ELR (cell line): ENCODE measurements at regions not wholly inside any gene's neighbourhood (a gene's known extent, or its start where the extent isn't known, plus 50 kb on each side); places are given as distances from the start of the nearest gene placed in this dataset.

ENCODE experiments used
- DNase-seq: peaks from one replicate; pipeline ENCODE4 v3.0.0-alpha.2; 2015; ENCODE audit warnings: low read depth

- no peak for DNase-seq
Observed at GRCh38 chr18:29077344-29077743, 900.4 kb upstream of the CDH2 start.

GRCh38 chr18:29076645-29077044 lies 899.7 kb upstream of the CDH2 start:
- no peak for DNase-seq

- no peak for DNase-seq
Observed at GRCh38 chr18:29074147-29074546, 897.2 kb upstream of the CDH2 start.

- DNase-seq, result no peak
Observed at GRCh38 chr18:29071869-29072268, 894.9 kb upstream of the CDH2 start.

- no peak for DNase-seq
Observed at GRCh38 chr18:29063346-29063745, 886.4 kb upstream of the CDH2 start.

- no peak for DNase-seq
Observed at GRCh38 chr18:29062921-29063320, 886.0 kb upstream of the CDH2 start.

- peak; percentile 3 for DNase-seq
Observed at GRCh38 chr18:29060349-29060748, 883.4 kb upstream of the CDH2 start.

GRCh38 chr18:29057703-29058102 lies 880.8 kb upstream of the CDH2 start:
- no peak for DNase-seq

GRCh38 chr18:29056800-29057199 lies 879.9 kb upstream of the CDH2 start:
- no peak for DNase-seq

GRCh38 chr18:29041976-29042375 lies 865.0 kb upstream of the CDH2 start:
- DNase-seq, result no peak

- DNase-seq, result peak; percentile 2
Observed at GRCh38 chr18:29034113-29034856, 857.4 kb upstream of the CDH2 start.

GRCh38 chr18:29028560-29028959 lies 851.6 kb upstream of the CDH2 start:
- no peak for DNase-seq

- DNase-seq, result no peak
Observed at GRCh38 chr18:29018976-29019375, 842.0 kb upstream of the CDH2 start.

GRCh38 chr18:29012883-29013465 lies 836.0 kb upstream of the CDH2 start:
- DNase-seq, result no peak

GRCh38 chr18:29012364-29012763 lies 835.4 kb upstream of the CDH2 start:
- no peak for DNase-seq

- no peak for DNase-seq
Observed at GRCh38 chr18:29009250-29009803, 832.4 kb upstream of the CDH2 start.

- DNase-seq, result no peak
Observed at GRCh38 chr18:29008809-29009208, 831.9 kb upstream of the CDH2 start.

- no peak for DNase-seq
Observed at GRCh38 chr18:29007986-29008654, 831.2 kb upstream of the CDH2 start.

- no peak for DNase-seq
Observed at GRCh38 chr18:29004921-29005320, 828.0 kb upstream of the CDH2 start.

- DNase-seq, result no peak
Observed at GRCh38 chr18:29003194-29003593, 826.3 kb upstream of the CDH2 start.

GRCh38 chr18:29002747-29003146 lies 825.8 kb upstream of the CDH2 start:
- DNase-seq, result no peak

GRCh38 chr18:28999726-29000125 lies 822.8 kb upstream of the CDH2 start:
- DNase-seq, result no peak

GRCh38 chr18:28995319-28995718 lies 818.4 kb upstream of the CDH2 start:
- peak; percentile 29 for DNase-seq
